AG10803 (cell line): ENCODE measurements at regions not wholly inside any gene's neighbourhood (a gene's known extent, or its start where the extent isn't known, plus 50 kb on each side); places are given as distances from the start of the nearest gene placed in this dataset.

Experiments used
- DNase-seq: peaks from one replicate; pipeline ENCODE4 v3.0.0; 2010; ENCODE audit warnings: low read depth
- H3K4me3 ChIP-seq: 2 replicates; pipeline ENCODE4 v1.5.1; 2011; ENCODE audit warnings: mild to moderate bottlenecking, low read length, control low read depth
- TF ChIP-seq, protein P1 (sequence below): conservative IDR thresholded peaks from 2 replicates; pipeline ENCODE4 v1.5.1; 2011; ENCODE audit warnings: mild to moderate bottlenecking, low read length, control low read depth, inconsistent platforms

DNA sequence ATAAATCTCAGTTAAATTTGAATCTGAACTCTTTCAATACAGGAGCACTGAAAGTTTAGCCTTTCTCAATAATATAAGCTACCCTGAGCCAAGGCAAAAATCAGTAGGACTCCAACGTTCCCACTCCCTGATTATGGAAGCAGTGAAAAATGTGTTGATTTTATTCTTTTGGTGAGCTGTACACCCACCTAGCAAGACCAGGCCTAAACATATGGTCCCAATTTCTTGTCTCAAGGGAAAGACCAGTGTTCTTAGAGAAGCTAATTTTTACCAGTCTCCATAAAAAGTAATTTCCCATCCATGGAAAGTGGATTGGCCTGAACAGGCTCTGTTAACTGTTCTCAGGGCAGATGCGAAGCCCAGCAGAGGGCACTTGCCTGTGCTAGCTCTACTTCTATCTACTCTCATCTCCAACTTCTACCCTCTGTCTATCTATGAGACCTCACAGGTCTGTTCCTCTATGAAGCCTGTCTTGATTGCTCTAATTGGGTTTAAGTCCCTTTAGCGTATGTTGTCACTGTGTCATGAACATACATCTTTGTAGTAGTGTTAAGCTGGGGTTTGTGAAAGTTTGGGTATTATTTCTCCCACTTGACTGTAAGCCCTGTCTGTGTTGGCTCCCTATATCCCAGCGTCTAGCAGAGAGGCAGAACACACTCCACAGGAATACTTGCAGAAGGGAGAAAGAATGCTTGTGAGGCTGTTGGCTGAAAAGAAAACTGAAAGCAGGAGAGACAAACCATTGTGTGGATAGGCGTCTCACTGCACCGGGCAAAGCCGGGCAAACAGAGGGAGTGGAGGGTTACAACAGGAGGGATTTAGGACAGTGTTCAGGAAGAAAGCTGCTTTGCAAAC, 167.1 kb upstream of the MAF start:
- DNase-seq, result peak; percentile 42
- peak overlapping the region; percentile 55 for H3K4me3 ChIP-seq
- TF ChIP-seq, protein P1, sequence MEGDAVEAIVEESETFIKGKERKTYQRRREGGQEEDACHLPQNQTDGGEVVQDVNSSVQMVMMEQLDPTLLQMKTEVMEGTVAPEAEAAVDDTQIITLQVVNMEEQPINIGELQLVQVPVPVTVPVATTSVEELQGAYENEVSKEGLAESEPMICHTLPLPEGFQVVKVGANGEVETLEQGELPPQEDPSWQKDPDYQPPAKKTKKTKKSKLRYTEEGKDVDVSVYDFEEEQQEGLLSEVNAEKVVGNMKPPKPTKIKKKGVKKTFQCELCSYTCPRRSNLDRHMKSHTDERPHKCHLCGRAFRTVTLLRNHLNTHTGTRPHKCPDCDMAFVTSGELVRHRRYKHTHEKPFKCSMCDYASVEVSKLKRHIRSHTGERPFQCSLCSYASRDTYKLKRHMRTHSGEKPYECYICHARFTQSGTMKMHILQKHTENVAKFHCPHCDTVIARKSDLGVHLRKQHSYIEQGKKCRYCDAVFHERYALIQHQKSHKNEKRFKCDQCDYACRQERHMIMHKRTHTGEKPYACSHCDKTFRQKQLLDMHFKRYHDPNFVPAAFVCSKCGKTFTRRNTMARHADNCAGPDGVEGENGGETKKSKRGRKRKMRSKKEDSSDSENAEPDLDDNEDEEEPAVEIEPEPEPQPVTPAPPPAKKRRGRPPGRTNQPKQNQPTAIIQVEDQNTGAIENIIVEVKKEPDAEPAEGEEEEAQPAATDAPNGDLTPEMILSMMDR, result peak; percentile 59

DNA sequence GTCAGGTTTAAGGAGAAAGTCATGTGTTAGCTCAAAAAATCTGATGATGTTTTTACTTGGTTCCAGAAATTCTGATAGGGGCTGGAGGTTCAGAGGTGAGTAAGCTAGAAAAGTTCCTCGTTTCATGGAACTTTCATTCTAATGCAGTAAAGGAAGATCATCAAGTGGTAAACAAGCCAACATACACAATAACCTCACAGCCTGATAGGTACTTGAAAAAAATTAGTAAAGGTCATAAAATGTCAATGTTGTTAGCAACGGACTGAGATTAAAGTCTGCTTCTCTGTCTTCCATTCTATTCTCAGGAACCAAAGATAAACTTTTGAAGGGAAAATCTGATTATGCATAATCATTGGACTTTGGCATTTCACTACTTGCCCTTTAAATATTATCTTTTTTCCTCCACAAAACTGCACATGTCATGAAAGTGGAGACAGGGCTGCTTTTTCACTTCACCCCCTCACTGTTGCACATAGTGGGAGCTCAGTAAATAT, 165.4 kb upstream of the MAF start:
- no peak overlapping the region for H3K4me3 ChIP-seq
- no peak for DNase-seq
- TF ChIP-seq, protein P1, result no peak

DNA sequence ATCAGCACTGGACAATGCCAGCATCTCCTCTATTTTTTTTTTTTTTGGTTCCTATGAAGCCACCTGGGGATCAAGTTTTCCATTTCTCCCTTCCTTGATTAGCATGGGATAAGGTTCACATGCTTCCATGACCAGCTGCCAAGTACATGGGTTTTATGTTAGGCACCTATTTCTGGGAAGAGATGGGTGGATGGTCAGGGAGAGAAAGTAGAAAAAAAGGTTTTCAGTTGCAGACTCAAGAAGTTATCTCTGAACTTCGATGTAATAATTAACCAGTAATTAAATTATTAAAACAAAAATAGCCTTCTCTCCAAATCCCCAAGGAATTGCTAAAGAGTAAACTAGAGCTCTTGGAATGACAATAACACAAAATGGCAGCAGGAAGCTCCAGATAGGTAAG, 164.9 kb upstream of the MAF start:
- DNase-seq, result no peak
- TF ChIP-seq, protein P1, result no peak

DNA sequence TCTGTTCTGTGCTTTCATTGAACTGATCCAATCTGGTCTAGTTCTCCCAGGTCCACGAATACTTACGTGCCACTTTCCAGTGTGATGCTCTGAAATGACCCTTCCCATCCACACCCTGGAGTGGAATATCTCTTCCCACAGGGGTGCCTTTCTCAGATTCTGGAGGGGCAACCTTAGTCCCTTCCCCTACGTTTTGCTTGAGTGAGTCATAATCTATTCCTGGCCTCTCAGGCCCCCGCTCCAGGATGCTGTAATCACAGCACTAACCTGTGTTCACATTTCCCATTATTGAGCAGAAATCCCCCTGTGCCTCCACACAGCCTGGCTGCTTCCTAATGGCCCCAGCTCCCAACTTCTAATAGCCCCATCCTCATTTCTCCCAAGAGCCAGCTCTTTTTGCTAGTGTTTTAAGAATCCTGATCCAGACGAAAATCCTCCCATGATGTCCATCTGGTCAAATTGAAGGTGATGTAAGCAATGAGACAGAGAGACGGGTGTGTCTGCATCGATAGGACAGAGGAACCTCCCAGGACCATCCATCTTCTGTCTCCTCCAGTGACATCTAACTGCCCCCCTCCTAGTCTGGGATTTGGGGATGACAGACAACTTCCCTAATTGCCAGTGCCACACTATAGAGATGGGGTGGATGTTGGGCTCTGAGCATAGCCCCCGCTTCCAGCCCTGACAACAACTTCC, 164.0 kb upstream of the MAF start:
- TF ChIP-seq, protein P1, result no peak
- H3K4me3 ChIP-seq, result no peak overlapping the region
- DNase-seq, result no peak

More for the DNA sequence above, 164.9 kb upstream of the MAF start:
- H3K4me3 ChIP-seq, result no peak overlapping the region

DNA sequence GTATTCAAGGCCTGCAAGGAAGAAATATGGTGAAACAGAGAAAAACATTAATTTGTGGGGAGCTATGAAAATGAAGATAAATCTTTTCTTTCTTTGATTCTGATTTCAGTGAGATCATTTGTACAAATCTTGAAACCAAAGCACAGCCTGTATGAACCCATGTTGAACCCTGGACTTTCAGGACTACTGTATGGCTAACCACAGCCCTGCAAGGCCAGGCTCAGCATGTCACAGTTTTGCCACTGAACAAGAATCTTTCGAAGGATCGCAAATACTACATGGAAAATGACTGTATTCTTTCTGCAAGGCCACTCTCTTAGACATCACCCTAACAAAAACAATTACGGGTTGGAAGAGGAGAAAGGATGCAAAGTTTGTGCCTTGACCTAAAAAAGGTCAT, 161.7 kb upstream of the MAF start:
- DNase-seq, result no peak
- H3K4me3 ChIP-seq, result no peak overlapping the region
- TF ChIP-seq, protein P1, result no peak

DNA sequence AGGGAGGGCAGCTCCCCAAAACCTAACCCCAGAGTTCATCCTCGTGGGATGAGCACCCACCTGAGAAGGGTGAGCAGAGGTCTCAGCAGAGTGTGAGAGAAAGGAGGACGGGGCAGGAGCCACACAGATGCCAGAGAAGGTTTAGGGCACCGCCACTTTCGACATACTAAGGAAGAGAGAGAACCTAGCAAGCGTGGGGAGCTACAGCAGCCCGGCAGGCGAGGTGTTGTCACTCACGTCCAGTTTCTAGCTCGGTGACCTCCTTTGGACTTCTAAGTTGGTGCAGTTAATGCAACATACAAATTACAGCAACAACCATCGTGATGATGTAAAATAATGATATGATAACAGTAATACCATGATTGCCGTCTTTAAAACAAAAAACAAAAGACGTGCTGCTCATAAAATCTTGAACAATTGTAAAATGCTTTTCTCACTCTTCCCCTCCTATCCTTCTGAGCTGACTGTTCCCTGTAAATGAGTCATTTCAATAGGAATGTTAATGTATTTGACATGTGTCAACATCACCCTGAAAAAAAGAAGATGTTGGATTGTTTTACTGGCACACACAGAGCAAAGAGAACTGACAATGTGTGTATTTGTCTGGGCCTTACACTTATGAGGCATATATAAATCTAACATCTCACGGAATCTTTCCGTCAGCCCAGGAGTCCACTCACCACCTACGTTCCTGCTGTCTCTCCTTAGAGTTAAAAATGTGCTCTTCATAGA, 158.2 kb upstream of the MAF start:
- DNase-seq, result no peak
- TF ChIP-seq, protein P1, result no peak
- H3K4me3 ChIP-seq, result no peak overlapping the region
